Psoas muscle (tissue), 7 donors: ENCODE measurements at regions not wholly inside any gene's neighbourhood (a gene's known extent, or its start where the extent isn't known, plus 50 kb on each side); places are given as distances from the start of the nearest gene placed in this dataset.

ENCODE experiments used
- ATAC-seq, 4 donors: fragments of 200-7000 bp; cut with Tn5 transposase; one replicate each; pipeline ENCODE4 v1.9.1; 2020; ENCODE audit warnings: moderate library complexity in 3 of 4, mild to moderate bottlenecking in 2 of 4
- DNase-seq, 2 donors: peaks; one replicate each; pipeline ENCODE4 v3.0.0-alpha.2; 2020
- H3K27ac ChIP-seq: fragments of 200-600 bp; one replicate; pipeline ENCODE4 v1.8.0; 2022
- H3K27me3 ChIP-seq, 3 donors: fragments of 200-600 bp in 1 of 3; one replicate each; pipeline versions ENCODE4 v1.6.1 to v1.8.0; 2013 to 2022; ENCODE audit warnings: low read length in 2 of 3, mild to moderate bottlenecking in 2 of 3, moderate library complexity in 1 of 3; ENCODE audit not compliant: insufficient read depth in 3 of 3
- H3K36me3 ChIP-seq, 2 donors: fragments of 200-600 bp in 1 of 2; one replicate each; pipeline versions ENCODE4 v1.6.1 to v1.8.0; 2013 to 2022; ENCODE audit warnings: low read depth in 1 of 2, mild to moderate bottlenecking in 1 of 2, moderate library complexity in 1 of 2; ENCODE audit not compliant: insufficient read depth in 1 of 2
- H3K4me1 ChIP-seq: fragments of 200-600 bp; one replicate; pipeline ENCODE4 v1.8.0; 2022
- H3K4me3 ChIP-seq: fragments of 200-600 bp; one replicate; pipeline ENCODE4 v1.8.0; 2022; ENCODE audit warnings: mild to moderate bottlenecking
- H3K9me3 ChIP-seq: fragments of 200-600 bp; one replicate; pipeline ENCODE4 v1.8.0; 2022
- WGBS, 3 donors: extraction: QIAGEN DNeasy Blood & Tissue Kit; methylation state at CpG; one replicate each; pipeline versions ENCODE4 v1.1.6 to v1.1.7; 2013; 5-methylcytosine and 5-hydroxymethylcytosine counted together
- intact Hi-C, 2 donors: fragments of 100-400 bp; cut with DNase I; formaldehyde crosslinking; loops; one replicate each; pipeline versions ENCODE4 v1.11.0 to v1.14.2; 2022
- TF ChIP-seq, protein P1 (sequence below): fragments of 200-600 bp; IDR thresholded peaks from one replicate; pipeline ENCODE4 v1.8.0; 2022; ENCODE audit warnings: antibody characterized with exemption
- donor health status: healthy with polysubstance abuse.
- donor health status: DM: no; HTN: no; CAD: no; lungs with moderate emphysema.
- donor health status: Bipolar disorder and iron deficiency.
- donor health status: healthy.
- donor health status: DM: yes; HTN: yes; CAD: no.
- donor health status: DM: no; HTN: no; CAD: no.
- donor health status: DM: yes; HTN: yes; CAD: no.

DNA sequence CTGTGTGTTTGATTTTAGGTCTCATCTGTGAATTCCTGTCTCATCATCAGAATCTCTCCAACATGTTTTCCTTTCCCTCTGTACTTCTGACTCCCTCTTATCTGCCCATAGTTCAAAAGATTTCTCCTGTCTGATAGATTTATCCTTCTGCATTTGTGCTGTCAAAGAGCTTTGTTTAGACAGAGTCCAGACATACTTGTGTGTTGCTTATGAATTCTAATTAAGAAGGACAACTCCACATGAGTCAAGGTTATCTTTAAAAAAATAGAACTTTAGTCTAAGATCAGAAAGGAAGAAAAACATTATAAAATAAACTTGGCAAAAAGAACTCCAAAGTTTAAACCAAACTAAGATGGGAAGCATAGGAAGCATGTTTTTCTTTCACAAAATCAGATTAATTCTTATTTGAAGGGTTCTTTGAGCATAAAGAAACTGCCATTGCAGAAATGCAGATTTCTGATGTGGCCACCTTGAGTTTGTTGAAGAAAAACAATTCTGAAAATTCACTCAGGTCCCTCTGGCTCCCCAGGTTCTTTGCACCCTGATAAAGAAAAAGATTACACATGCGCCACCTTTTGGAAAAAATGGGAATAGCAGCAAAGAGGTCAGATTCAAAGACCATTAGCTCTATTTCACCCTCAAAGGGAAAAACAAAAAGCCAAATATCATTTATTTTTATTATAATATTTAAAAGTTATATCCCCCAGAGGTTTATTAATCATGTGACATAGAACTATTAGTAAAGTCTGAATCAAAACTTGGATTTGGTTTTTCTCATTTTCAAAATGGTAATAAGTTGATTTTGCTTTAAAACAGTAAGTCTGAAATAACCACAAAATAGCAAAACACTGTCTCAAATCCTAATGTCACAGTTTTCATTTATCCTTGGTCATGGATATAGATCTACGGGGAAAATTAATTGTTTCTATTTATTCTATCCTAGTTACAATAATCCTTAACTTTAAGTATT lies 143.7 kb upstream of the DCN start:
- Histone ChIP-seq H3K36me3 (no peaks in the 10 kb centered on the region), H3K4me3 (no peak overlapping the region), H3K4me1 (no peaks in the 10 kb centered on the region), H3K27me3 (no peaks in the 10 kb centered on the region), H3K27ac (no peak overlapping the region), H3K9me3 (no peaks in the 10 kb centered on the region)
- TF ChIP-seq, protein P1, sequence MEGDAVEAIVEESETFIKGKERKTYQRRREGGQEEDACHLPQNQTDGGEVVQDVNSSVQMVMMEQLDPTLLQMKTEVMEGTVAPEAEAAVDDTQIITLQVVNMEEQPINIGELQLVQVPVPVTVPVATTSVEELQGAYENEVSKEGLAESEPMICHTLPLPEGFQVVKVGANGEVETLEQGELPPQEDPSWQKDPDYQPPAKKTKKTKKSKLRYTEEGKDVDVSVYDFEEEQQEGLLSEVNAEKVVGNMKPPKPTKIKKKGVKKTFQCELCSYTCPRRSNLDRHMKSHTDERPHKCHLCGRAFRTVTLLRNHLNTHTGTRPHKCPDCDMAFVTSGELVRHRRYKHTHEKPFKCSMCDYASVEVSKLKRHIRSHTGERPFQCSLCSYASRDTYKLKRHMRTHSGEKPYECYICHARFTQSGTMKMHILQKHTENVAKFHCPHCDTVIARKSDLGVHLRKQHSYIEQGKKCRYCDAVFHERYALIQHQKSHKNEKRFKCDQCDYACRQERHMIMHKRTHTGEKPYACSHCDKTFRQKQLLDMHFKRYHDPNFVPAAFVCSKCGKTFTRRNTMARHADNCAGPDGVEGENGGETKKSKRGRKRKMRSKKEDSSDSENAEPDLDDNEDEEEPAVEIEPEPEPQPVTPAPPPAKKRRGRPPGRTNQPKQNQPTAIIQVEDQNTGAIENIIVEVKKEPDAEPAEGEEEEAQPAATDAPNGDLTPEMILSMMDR: peak; percentile 58
- ATAC-seq: peak in 1 of 4 donors; percentile 56
- 34 to 60% (median 41%) methylated on average over 2 of the region's 2 CpGs for WGBS, 3 donors
- intact Hi-C loops: loop anchor here in 1 of 2 donors (10.0 kb wide), 1 partner anchor 152 kb away; no protein-coding TSS in a partner anchor
- DNase-seq: no peak

DNA sequence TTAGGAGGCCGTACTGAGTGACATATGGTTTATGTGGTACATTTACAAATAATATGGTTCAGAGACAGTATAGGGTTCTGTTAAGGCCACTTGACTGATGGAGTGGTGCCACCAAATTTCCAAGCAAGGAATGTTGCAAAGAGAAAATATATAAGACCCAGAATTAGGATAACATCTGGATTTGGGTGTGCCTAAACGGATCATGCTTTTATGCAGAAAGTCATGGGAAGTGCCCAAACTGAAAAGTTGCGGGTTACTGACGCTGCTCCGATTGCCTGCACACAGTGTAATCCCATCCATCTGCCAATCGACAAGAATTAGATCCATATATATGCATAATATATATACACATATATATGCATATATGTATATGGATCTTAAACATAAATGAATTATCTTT lies 138.4 kb upstream of the DCN start:
- TF ChIP-seq, protein P1: no peak
- ATAC-seq (no peak), DNase-seq (no peak)
- H3K4me1 ChIP-seq: no peaks in the 10 kb centered on the region
- no peak overlapping the region for H3K27ac ChIP-seq
- H3K36me3 ChIP-seq: no peaks in the 10 kb centered on the region
- no peaks in the 10 kb centered on the region for H3K27me3 ChIP-seq
- intact Hi-C loops: loop anchor here in 1 of 2 donors (10.0 kb wide), 1 partner anchor 146 kb away; no protein-coding TSS in a partner anchor
- 67 to 75% (median 67%) methylated on average over 6 of the region's 6 CpGs for WGBS, 3 donors
- no peaks in the 10 kb centered on the region for H3K9me3 ChIP-seq
- H3K4me3 ChIP-seq: no peak overlapping the region

DNA sequence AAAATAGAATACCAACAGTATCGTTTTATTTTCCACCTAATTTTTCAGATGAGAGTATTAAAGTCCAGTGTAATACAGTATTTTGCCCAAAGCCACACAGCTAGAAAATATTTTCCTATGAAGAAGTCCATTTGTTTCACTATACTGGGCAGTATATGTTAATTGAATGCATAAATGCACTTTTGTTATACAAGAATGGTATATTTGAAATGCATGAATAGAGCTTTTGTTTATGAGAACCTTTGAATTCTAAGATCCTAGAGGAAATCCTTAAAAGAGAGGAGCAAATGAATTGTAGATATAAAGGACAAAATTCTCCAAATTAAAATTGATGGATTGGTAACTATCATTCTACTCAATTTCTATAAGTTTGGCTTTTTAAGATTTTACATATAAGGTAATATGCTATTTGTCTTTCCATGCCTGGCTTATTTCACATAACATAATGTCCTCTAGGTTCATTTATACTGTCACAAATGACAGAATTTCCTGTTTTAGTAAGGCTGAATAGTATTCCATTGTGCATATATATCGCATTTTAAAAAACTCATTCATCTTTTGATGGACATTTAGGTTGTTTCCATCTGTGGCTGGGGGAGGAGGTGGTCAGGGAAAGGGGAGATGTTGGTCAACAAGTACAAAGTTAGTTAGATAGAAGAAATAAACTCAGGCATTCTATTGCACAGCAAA lies 136.6 kb upstream of the DCN start:
- H3K27ac ChIP-seq: no peak overlapping the region
- no peaks in the 10 kb centered on the region for H3K36me3 ChIP-seq
- TF ChIP-seq, protein P1: no peak
- intact Hi-C loops: no loop called here
- H3K27me3 ChIP-seq: no peaks in the 10 kb centered on the region
- no peak for DNase-seq
- H3K9me3 ChIP-seq: no peaks in the 10 kb centered on the region
- no peaks in the 10 kb centered on the region for H3K4me1 ChIP-seq
- H3K4me3 ChIP-seq: no peak overlapping the region
- WGBS, 3 donors: 70 to 89% (median 83%) methylated on average over 2 of the region's 2 CpGs
- ATAC-seq: no peak

DNA sequence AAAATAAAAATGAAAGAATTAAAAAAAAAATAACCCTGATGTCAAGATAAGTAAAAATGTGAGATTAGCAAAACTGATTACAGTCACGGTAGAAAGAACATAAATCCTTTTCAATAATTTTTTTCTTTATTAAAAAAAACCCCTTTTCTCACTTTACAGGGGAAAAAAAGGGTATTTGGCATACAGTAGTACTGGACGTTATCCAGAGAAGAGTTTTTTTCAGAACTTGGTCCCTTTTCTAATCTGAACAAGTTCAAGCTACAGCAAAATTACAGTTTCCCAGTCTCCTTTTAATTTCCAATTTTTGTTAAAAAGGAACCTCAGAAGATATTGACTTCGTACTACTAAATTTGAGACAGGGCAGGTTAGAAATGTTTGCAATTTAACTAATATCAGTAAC lies 134.7 kb upstream of the DCN start:
- Histone ChIP-seq H3K4me1 (no peaks in the 10 kb centered on the region), H3K4me3 (no peak overlapping the region), H3K27ac (no peak overlapping the region), H3K9me3 (no peaks in the 10 kb centered on the region), H3K27me3 (no peaks in the 10 kb centered on the region), H3K36me3 (no peaks in the 10 kb centered on the region)
- intact Hi-C loops: no loop called here
- ATAC-seq (no peak), DNase-seq (no peak)
- 28 to 45% (median 31%) methylated on average over 3 of the region's 3 CpGs for WGBS, 3 donors
- TF ChIP-seq, protein P1: no peak
